Neural cell (in vitro differentiated cells): ENCODE measurements at regions not wholly inside any gene's neighbourhood (a gene's known extent, or its start where the extent isn't known, plus 50 kb on each side); places are given as distances from the start of the nearest gene placed in this dataset.

ENCODE experiments used
- EP300 ChIP-seq: fragments of 450-650 bp; conservative IDR thresholded peaks from 2 replicates; pipeline ENCODE4 v1.6.1; 2014; ENCODE audit warnings: antibody characterized with exemption, mild to moderate bottlenecking, moderate library complexity; ENCODE audit not compliant: poor library complexity, severe bottlenecking
- POLR2AphosphoS5 ChIP-seq: IDR thresholded peaks from 2 replicates; pipeline ENCODE4 v1.6.1; 2012
- RAD21 ChIP-seq: fragments of 450-650 bp; conservative IDR thresholded peaks from 2 replicates; pipeline ENCODE4 v1.6.1; 2014; ENCODE audit warnings: antibody characterized with exemption, mild to moderate bottlenecking, moderate library complexity
- REST ChIP-seq: IDR thresholded peaks from 2 replicates; pipeline ENCODE4 v1.6.1; 2012; ENCODE audit warnings: borderline replicate concordance
- SMC3 ChIP-seq: fragments of 450-650 bp; conservative IDR thresholded peaks from 2 replicates; pipeline ENCODE4 v1.6.1; 2014; ENCODE audit warnings: antibody characterized with exemption, mild to moderate bottlenecking, moderate library complexity; ENCODE audit not compliant: poor library complexity
- TAF1 ChIP-seq: IDR thresholded peaks from 2 replicates; pipeline ENCODE4 v1.6.1; 2012; ENCODE audit warnings: low read depth
- TF ChIP-seq, protein P1 (sequence below): fragments of 450-650 bp; IDR thresholded peaks from 2 replicates; pipeline ENCODE4 v1.5.1; 2014; ENCODE audit warnings: antibody characterized with exemption, mild to moderate bottlenecking, moderate library complexity; ENCODE audit not compliant: poor library complexity, severe bottlenecking

GRCh38 chr4:151901631-151902030 is 140.8 kb upstream of the GATB start:
- TF ChIP-seq POLR2AphosphoS5 (no peak), SMC3 (no peak), TAF1 (no peak), RAD21 (no peak), EP300 (no peak), REST (no peak)
- TF ChIP-seq, protein P1, sequence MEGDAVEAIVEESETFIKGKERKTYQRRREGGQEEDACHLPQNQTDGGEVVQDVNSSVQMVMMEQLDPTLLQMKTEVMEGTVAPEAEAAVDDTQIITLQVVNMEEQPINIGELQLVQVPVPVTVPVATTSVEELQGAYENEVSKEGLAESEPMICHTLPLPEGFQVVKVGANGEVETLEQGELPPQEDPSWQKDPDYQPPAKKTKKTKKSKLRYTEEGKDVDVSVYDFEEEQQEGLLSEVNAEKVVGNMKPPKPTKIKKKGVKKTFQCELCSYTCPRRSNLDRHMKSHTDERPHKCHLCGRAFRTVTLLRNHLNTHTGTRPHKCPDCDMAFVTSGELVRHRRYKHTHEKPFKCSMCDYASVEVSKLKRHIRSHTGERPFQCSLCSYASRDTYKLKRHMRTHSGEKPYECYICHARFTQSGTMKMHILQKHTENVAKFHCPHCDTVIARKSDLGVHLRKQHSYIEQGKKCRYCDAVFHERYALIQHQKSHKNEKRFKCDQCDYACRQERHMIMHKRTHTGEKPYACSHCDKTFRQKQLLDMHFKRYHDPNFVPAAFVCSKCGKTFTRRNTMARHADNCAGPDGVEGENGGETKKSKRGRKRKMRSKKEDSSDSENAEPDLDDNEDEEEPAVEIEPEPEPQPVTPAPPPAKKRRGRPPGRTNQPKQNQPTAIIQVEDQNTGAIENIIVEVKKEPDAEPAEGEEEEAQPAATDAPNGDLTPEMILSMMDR: no peak
